Gastroesophageal sphincter (tissue), 3 donors: ENCODE measurements at regions not wholly inside any gene's neighbourhood (a gene's known extent, or its start where the extent isn't known, plus 50 kb on each side); places are given as distances from the start of the nearest gene placed in this dataset.

Experiments used
- EP300 ChIP-seq: sonication (generic); formaldehyde crosslinking; IDR thresholded peaks from one replicate; pipeline ENCODE4 v1.6.1; 2017; ENCODE audit warnings: antibody characterized with exemption, mild to moderate bottlenecking
- POLR2A ChIP-seq, 2 donors: fragments of 450-650 bp; IDR thresholded peaks; one replicate each; pipeline ENCODE4 v1.6.1; 2017; ENCODE audit warnings: antibody characterized with exemption in 2 of 2, mild to moderate bottlenecking in 2 of 2, moderate library complexity in 1 of 2
- POLR2AphosphoS5 ChIP-seq: sonication (generic); formaldehyde crosslinking; IDR thresholded peaks from one replicate; pipeline ENCODE4 v1.6.1; 2017; ENCODE audit warnings: antibody characterized with exemption
- TF ChIP-seq, protein P1 (sequence below), 4 experiments: fragments of 200-600 bp in 2 of 4; fragments of 450-650 bp in 2 of 4; sonication (generic) in 1 of 4; IDR thresholded peaks; one replicate each; pipeline ENCODE4 v1.5.1; 2017 to 2019; ENCODE audit warnings: antibody characterized with exemption in 4 of 4, mild to moderate bottlenecking in 2 of 4, moderate library complexity in 2 of 4

GRCh38 chr3:5977331-5977730 lies 789.8 kb downstream of the EDEM1 start:
- TF ChIP-seq, protein P1, sequence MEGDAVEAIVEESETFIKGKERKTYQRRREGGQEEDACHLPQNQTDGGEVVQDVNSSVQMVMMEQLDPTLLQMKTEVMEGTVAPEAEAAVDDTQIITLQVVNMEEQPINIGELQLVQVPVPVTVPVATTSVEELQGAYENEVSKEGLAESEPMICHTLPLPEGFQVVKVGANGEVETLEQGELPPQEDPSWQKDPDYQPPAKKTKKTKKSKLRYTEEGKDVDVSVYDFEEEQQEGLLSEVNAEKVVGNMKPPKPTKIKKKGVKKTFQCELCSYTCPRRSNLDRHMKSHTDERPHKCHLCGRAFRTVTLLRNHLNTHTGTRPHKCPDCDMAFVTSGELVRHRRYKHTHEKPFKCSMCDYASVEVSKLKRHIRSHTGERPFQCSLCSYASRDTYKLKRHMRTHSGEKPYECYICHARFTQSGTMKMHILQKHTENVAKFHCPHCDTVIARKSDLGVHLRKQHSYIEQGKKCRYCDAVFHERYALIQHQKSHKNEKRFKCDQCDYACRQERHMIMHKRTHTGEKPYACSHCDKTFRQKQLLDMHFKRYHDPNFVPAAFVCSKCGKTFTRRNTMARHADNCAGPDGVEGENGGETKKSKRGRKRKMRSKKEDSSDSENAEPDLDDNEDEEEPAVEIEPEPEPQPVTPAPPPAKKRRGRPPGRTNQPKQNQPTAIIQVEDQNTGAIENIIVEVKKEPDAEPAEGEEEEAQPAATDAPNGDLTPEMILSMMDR (IDR thresholded peaks at IDR 0.05) = no peak
- TF ChIP-seq POLR2A (IDR thresholded peaks at IDR 0.05) (no peak), EP300 (no peak), POLR2AphosphoS5 (no peak)
